Activated T-helper 1 cell treated with anti-CD3 and anti-CD28 coated beads, Interleukin-12 subunit alpha, Interleukin-12 subunit beta, Interleukin-2, Interleukin-4 antibody, amounts not matched to agents 30 ng/mL and 10 ng/mL and 1 ng/mL, durations not matched to agents 14 hours and 24 hours and 36 hours (primary cell): ENCODE measurements at regions not wholly inside any gene's neighbourhood (a gene's known extent, or its start where the extent isn't known, plus 50 kb on each side); places are given as distances from the start of the nearest gene placed in this dataset.
A peak's percentile ranks its signal among the peaks of the same experiment; 100 is the strongest.
"Not testable (repeated sequence)": the region's sequence is repeated elsewhere in the genome, so short reads cannot be mapped to it uniquely, and the experiment has no call there.

Experiments used
- DNase-seq: peaks from one replicate; pipeline ENCODE4 v3.0.0; 2021; ENCODE audit warnings: low spot score
- H3K27ac Mint-ChIP-seq: one replicate; pipeline ENCODE4 v1.8.0; 2021; ENCODE audit warnings: mild to moderate bottlenecking, mixed read lengths
- H3K27me3 Mint-ChIP-seq: one replicate; pipeline ENCODE4 v1.8.0; 2022; ENCODE audit warnings: mild to moderate bottlenecking, moderate library complexity, mixed read lengths; ENCODE audit not compliant: insufficient read depth
- H3K36me3 Mint-ChIP-seq: one replicate; pipeline ENCODE4 v1.8.0; 2021; ENCODE audit warnings: low read depth, mixed read lengths
- H3K4me1 Mint-ChIP-seq: one replicate; pipeline ENCODE4 v1.8.0; 2021; ENCODE audit warnings: low read depth, mixed read lengths
- H3K4me3 Mint-ChIP-seq: one replicate; pipeline ENCODE4 v1.8.0; 2021; ENCODE audit warnings: mild to moderate bottlenecking, moderate library complexity, mixed read lengths
- H3K9me3 Mint-ChIP-seq: one replicate; pipeline ENCODE4 v1.8.0; 2021; ENCODE audit warnings: mixed read lengths
- intact Hi-C: fragments of 100-400 bp; cut with micrococcal nuclease; formaldehyde crosslinking; loops from one replicate; pipeline ENCODE4 v1.15.1; 2024

- no peaks in the 10 kb centered on the region for H3K9me3 Mint-ChIP-seq
- H3K4me1 Mint-ChIP-seq, result peaks cover 4% of the 10 kb centered on the region
- H3K4me3 Mint-ChIP-seq, result no peak overlapping the region
- DNase-seq, result no peak
- H3K27ac Mint-ChIP-seq, result no peak overlapping the region
- no peaks in the 10 kb centered on the region for H3K36me3 Mint-ChIP-seq
- intact Hi-C loops, result no loop called here
- H3K27me3 Mint-ChIP-seq, result peaks cover 4% of the 10 kb centered on the region
These were observed 68.6 kb upstream of the VIPR2 start for GRCh38 chr7:159213253-159213652.

DNA sequence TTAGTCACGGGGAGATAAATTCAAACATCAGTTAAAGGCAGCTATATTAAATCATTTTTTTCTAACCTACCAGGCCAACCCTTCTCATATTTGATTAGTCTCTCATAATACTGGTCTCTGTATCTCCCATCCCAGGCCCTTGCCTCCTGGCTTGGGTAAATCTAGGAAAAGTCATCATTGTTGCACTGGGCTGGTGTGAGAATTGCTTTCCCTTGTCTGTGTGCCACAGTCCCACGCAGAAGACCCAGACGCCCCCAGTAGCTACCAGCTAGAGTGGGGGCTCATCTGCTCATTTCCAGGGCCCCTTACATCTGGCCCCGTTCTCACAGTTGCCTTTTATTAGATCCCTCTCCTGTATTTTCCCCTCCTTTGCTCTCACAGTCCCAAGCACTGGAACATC lies 67.6 kb upstream of the VIPR2 start:
- Mint-ChIP-seq H3K36me3 (no peaks in the 10 kb centered on the region), H3K4me3 (no peak overlapping the region), H3K27me3 (no peaks in the 10 kb centered on the region), H3K4me1 (peaks cover 4% of the 10 kb centered on the region), H3K27ac (no peak overlapping the region), H3K9me3 (no peaks in the 10 kb centered on the region)
- intact Hi-C loops, result no loop called here
- no peak for DNase-seq

DNA sequence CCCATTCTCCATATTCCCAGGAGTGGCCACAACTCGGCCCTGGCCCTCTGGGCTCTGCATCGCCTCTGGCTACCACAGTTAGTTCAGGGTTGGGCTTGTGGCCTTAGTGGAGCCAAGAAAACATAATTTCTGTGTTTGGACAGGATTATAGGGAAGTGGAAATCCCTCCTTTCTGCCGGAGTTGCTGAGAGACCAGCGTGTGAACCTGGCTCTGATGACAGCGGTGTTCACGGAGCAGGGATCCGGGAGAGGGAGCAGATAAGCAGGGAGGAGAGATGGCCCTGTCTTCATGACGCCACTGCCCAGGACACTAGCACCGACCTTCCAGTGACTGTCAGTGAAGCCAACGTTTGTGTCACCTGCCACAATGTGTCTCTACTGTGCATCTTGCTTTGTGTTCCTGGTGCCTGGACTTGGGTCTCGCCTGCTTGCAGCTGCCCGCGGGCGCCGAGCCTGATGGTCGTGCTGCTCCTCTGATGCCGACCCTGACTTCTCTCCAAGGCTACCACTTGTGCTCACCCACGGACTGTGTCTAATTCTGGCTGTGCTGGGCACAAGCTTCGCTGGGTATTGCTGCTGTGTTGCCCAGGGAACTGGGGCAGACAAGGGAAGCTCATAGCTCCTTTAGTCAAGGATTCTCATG lies 67.0 kb upstream of the VIPR2 start:
- H3K4me3 Mint-ChIP-seq, result no peak overlapping the region
- H3K27me3 Mint-ChIP-seq, result no peaks in the 10 kb centered on the region
- H3K36me3 Mint-ChIP-seq, result no peaks in the 10 kb centered on the region
- H3K4me1 Mint-ChIP-seq, result peaks cover 4% of the 10 kb centered on the region
- no peak for DNase-seq
- no peak overlapping the region for H3K27ac Mint-ChIP-seq
- H3K9me3 Mint-ChIP-seq, result no peaks in the 10 kb centered on the region
- intact Hi-C loops, result no loop called here

GRCh38 chr7:159210581-159211235 lies 66.0 kb upstream of the VIPR2 start:
- no peak overlapping the region for H3K27ac Mint-ChIP-seq
- intact Hi-C loops, result no loop called here
- no peaks in the 10 kb centered on the region for H3K36me3 Mint-ChIP-seq
- H3K4me1 Mint-ChIP-seq, result peaks cover 4% of the 10 kb centered on the region
- H3K27me3 Mint-ChIP-seq, result no peaks in the 10 kb centered on the region
- no peak for DNase-seq
- no peaks in the 10 kb centered on the region for H3K9me3 Mint-ChIP-seq
- H3K4me3 Mint-ChIP-seq, result no peak overlapping the region

GRCh38 chr7:159209429-159209828 lies 64.8 kb upstream of the VIPR2 start:
- Mint-ChIP-seq H3K9me3 (no peaks in the 10 kb centered on the region), H3K27ac (no peak overlapping the region), H3K36me3 (no peaks in the 10 kb centered on the region), H3K4me1 (peaks cover 4% of the 10 kb centered on the region), H3K27me3 (no peaks in the 10 kb centered on the region), H3K4me3 (no peak overlapping the region)
- no peak for DNase-seq
- intact Hi-C loops, result no loop called here

- intact Hi-C loops, result no loop called here
- Mint-ChIP-seq H3K4me1 (peaks cover 4% of the 10 kb centered on the region), H3K9me3 (no peaks in the 10 kb centered on the region), H3K36me3 (no peaks in the 10 kb centered on the region), H3K27ac (no peak overlapping the region), H3K4me3 (no peak overlapping the region), H3K27me3 (no peaks in the 10 kb centered on the region)
- no peak for DNase-seq
These were observed 63.3 kb upstream of the VIPR2 start for GRCh38 chr7:159207951-159208350.

DNA sequence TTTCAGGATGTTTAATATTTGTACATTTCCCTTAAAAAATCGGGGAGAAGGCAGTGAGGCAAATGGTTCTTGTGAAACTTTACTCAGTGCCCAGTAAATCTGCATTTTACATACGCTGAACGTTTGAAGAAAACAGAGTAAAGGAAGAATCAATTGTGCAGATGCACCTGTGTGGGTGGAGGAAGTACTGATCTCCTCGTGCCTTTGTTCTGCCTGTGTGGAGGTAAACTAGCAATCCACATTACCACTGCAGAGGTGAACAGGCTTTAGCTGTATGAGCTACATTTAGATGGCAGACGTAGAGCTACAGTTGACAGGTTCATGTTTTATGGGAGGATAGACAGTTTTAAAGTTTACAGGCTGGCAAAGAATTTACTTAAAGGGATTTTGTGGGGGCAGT lies 62.7 kb upstream of the VIPR2 start:
- Mint-ChIP-seq H3K9me3 (no peaks in the 10 kb centered on the region), H3K27ac (no peak overlapping the region), H3K4me1 (peaks cover 4% of the 10 kb centered on the region), H3K36me3 (no peaks in the 10 kb centered on the region), H3K4me3 (no peak overlapping the region), H3K27me3 (no peaks in the 10 kb centered on the region)
- DNase-seq, result no peak
- intact Hi-C loops, result no loop called here

GRCh38 chr7:159205833-159206232 lies 61.2 kb upstream of the VIPR2 start:
- H3K4me1 Mint-ChIP-seq, result peaks cover 4% of the 10 kb centered on the region
- no peak for DNase-seq
- H3K27ac Mint-ChIP-seq, result no peak overlapping the region
- no peaks in the 10 kb centered on the region for H3K27me3 Mint-ChIP-seq
- no peaks in the 10 kb centered on the region for H3K9me3 Mint-ChIP-seq
- intact Hi-C loops, result no loop called here
- H3K36me3 Mint-ChIP-seq, result no peaks in the 10 kb centered on the region
- H3K4me3 Mint-ChIP-seq, result no peak overlapping the region

GRCh38 chr7:159204664-159205063 lies 60.0 kb upstream of the VIPR2 start:
- H3K4me1 Mint-ChIP-seq, result no peaks in the 10 kb centered on the region
- H3K9me3 Mint-ChIP-seq, result no peaks in the 10 kb centered on the region
- no peak overlapping the region for H3K27ac Mint-ChIP-seq
- intact Hi-C loops, result no loop called here
- H3K27me3 Mint-ChIP-seq, result no peaks in the 10 kb centered on the region
- no peaks in the 10 kb centered on the region for H3K36me3 Mint-ChIP-seq
- no peak overlapping the region for H3K4me3 Mint-ChIP-seq
- no peak for DNase-seq

DNA sequence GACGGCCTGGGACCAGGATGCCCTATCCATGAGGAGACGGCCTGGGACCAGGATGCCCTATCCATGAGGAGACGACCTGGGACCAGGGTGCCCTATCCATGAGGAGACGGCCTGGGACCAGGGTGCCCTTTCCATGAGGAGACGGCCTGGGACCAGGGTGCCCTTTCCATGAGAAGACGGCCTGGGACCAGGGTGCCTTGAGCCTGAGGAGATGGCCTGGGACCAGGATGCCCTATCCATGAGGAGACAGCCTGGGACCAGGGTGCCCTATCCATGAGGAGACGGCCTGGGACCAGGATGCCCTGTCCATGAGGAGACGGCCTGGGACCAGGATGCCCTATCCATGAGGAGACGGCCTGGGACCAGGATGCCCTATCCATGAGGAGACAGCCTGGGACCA lies 58.6 kb upstream of the VIPR2 start:
- H3K27me3 Mint-ChIP-seq, H3K9me3 Mint-ChIP-seq, H3K27ac Mint-ChIP-seq, DNase-seq, intact Hi-C loops, H3K36me3 Mint-ChIP-seq, H3K4me3 Mint-ChIP-seq, H3K4me1 Mint-ChIP-seq: not testable (repeated sequence)

DNA sequence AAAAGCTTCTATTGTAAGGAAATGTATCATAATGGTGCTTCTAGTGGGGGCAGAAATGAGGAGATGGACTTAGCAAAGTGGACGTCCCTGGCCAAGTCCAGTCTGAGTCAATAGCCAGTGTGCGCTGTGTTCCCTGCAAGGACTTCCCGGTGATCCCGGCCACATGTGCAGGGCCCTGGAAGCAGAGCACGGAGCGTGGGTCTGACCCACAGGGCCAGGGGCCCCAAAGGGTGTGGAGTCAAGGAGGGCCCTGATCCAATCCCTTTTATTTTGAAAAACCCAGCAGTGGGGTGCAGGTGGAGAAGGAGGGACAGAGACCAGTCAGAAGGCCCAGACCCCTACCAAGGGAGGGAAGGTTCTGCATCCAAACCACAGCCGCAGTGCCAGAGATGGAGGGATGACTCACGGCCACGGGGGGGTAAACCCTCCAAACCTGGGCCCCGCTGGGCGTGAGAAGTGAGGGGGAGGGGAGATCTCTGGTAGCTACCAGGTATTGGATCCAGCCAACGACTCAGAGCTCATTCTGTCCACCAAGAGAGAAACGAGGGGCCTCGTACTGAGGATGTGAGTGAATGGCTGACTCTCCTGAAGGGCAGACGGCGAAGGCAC lies 57.2 kb upstream of the VIPR2 start:
- no peak for DNase-seq
- Mint-ChIP-seq H3K4me3 (no peak overlapping the region), H3K36me3 (no peaks in the 10 kb centered on the region), H3K27me3 (no peaks in the 10 kb centered on the region), H3K4me1 (peaks cover 14% of the 10 kb centered on the region), H3K9me3 (no peaks in the 10 kb centered on the region), H3K27ac (no peak overlapping the region)
- intact Hi-C loops, result no loop called here

DNA sequence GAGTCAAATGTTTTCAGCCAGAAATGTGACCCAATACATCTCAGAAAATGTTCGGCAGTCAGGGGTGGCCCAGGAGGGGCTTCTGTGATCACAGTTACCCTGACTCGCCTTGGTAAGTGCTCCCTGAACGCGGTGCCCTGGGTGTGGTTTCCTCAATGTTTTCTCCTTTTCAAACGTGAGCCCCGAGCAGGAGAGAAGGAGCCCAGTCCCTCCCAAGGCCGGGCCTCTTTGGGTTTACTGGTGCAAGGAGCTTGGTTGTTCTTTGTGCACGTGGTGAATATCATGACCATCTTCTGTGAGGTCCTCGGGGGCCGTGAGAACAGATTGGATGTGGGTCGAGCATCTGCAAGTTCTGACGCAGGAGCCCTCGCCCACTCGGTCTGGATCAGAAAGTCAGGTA lies 55.8 kb upstream of the VIPR2 start:
- Mint-ChIP-seq H3K4me1 (peaks cover 19% of the 10 kb centered on the region), H3K9me3 (no peaks in the 10 kb centered on the region), H3K27ac (no peak overlapping the region), H3K27me3 (no peaks in the 10 kb centered on the region), H3K36me3 (no peaks in the 10 kb centered on the region), H3K4me3 (no peak overlapping the region)
- no peak for DNase-seq
- intact Hi-C loops, result no loop called here

- Mint-ChIP-seq H3K9me3 (no peaks in the 10 kb centered on the region), H3K27ac (peak overlapping the region; percentile 94), H3K36me3 (no peaks in the 10 kb centered on the region), H3K4me3 (no peak overlapping the region), H3K27me3 (peaks cover 3% of the 10 kb centered on the region), H3K4me1 (peaks cover 34% of the 10 kb centered on the region)
- no peak for DNase-seq
- intact Hi-C loops, result no loop called here
These were observed 53.5 kb upstream of the VIPR2 start for GRCh38 chr7:159198016-159198724.
